ENCODE measurements at regions not wholly inside any gene's neighbourhood (a gene's known extent, or its start where the extent isn't known, plus 50 kb on each side); places are given as distances from the start of the nearest gene placed in this dataset.

DNA sequence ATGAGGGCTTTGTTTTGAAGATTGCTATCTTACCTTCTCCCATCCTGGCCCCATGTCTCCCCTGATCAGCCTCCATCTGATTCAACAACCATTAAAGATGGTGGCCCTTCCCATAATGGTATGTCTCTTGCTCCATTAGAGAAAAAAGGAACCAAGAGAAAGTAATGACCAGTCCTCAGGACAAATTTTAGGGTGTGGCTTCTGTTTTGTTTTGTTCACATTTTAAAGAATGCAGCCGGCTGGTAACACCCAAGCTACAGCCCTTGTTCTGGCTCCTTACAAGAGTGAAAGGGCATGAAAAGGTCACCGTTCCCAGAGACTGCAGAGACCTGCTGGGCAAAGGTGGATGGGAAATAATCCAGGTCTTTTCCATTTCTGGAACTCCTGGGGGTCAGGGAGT, 287.9 kb upstream of the NEBL start:
- H4K8ac ChIP-seq (ENCODE audit: extremely low read depth, insufficient read depth, low read length), result no peak overlapping the region
- H2BK20ac ChIP-seq (ENCODE audit: low read length), result no peak overlapping the region
- H3K27ac ChIP-seq (ENCODE audit: low read depth, low read length), result no peak overlapping the region
- H2AFZ ChIP-seq (ENCODE audit: low read length), result no peak overlapping the region
- H3K36me3 ChIP-seq (ENCODE audit: control insufficient read depth in 2 of 4, insufficient read depth in 4 of 4, low read length in 3 of 4), result 0 out of 8 replicates have a peak, but pooled peaks cover 0 to 4% (median 0%) of the 10 kb centered on the region in 4 experiments
- H4K20me1 ChIP-seq (replicated peaks in 1 of 2; ENCODE audit: control insufficient read depth in 1 of 2, insufficient read depth in 2 of 2, low read length in 2 of 2), result no peaks in the 10 kb centered on the region
- H3K23ac ChIP-seq (ENCODE audit: insufficient read length), result no peak overlapping the region
- FAIRE-seq, result no peak
- H2AK5ac ChIP-seq (ENCODE audit: low read depth, low read length), result no peak overlapping the region
- POLR2A ChIA-PET (ENCODE audit: partially characterized antibody), result no interaction called here
- H4K5ac ChIP-seq (ENCODE audit: insufficient read length, low read depth, low read length), result no peak overlapping the region
- H4K91ac ChIP-seq (replicated peaks; ENCODE audit: insufficient read length, low read length), result no peak overlapping the region
- 83% methylated on average over 2 of the region's 2 CpGs; no CpG with 5 or more reads in 1 of the 2 experiments for WGBS, 2 experiments (ENCODE audit: extremely low coverage in 1 of 2, insufficient coverage in 1 of 2, insufficient read length in 1 of 2, insufficient replicate concordance in 2 of 2, low coverage in 1 of 2, low lambda C conversion rate in 2 of 2, missing lambda C conversion rate in 1 of 2)
- H3K79me2 ChIP-seq (ENCODE audit: control insufficient read depth in 1 of 2, insufficient read depth in 2 of 2, low read length in 2 of 2), result no peaks in the 10 kb centered on the region
- peaks cover 3 to 5% of the 10 kb centered on the region in 2 experiments; a peak in 1 of 4 replicates for H3K9me3 ChIP-seq (ENCODE audit: insufficient read depth in 2 of 2, low read depth in 1 of 2, low read length in 1 of 2)
- H3K56ac ChIP-seq (replicated peaks; ENCODE audit: insufficient read length, low read depth, low read length), result no peak overlapping the region
- H2BK5ac ChIP-seq (ENCODE audit: low read depth, low read length), result no peak overlapping the region
- H3K4me2 ChIP-seq (ENCODE audit: insufficient read depth in 1 of 2, low read depth in 2 of 2, low read length in 2 of 2), result no peak overlapping the region
- H3K9ac ChIP-seq (replicated peaks in 1 of 4; ENCODE audit: extremely low read depth in 1 of 4, low read depth in 3 of 4, low read length in 3 of 4), result no peak overlapping the region
- no peak overlapping the region for H3K4me3 ChIP-seq (ENCODE audit: extremely low read depth in 1 of 4, insufficient read depth in 2 of 4, low read depth in 3 of 4, low read length in 4 of 4)
- H3K14ac ChIP-seq (ENCODE audit: insufficient read length), result no peak overlapping the region
- H3K4me1 ChIP-seq (replicated peaks in 1 of 4; ENCODE audit: control insufficient read depth in 3 of 4, insufficient read depth in 4 of 4, low read length in 3 of 4), result peaks cover 0 to 4% (median 0%) of the 10 kb centered on the region in 4 experiments; a peak in 1 of 7 replicates
- DNase-seq (ENCODE audit: low read depth in 1 of 2, low spot score in 2 of 2), result no peak
- H3K79me1 ChIP-seq (ENCODE audit: low read depth, low read length), result no peaks in the 10 kb centered on the region
- H3K4ac ChIP-seq (replicated peaks; ENCODE audit: insufficient read length, low read depth, low read length), result no peak overlapping the region
- no peaks in the 10 kb centered on the region; the same call in 1 of the 2 replicates for H3K23me2 ChIP-seq (ENCODE audit: low read depth, low read length)
- no peaks in the 10 kb centered on the region for H3K27me3 ChIP-seq (replicated peaks in 1 of 4; ENCODE audit: control insufficient read depth in 3 of 4, extremely low read depth in 1 of 4, insufficient read depth in 3 of 4, low read length in 3 of 4)
- H2BK15ac ChIP-seq (ENCODE audit: low read length), result no peak overlapping the region
- no peak overlapping the region for H3K18ac ChIP-seq (ENCODE audit: extremely low read depth, low read length)
- no peak overlapping the region for H2BK12ac ChIP-seq (ENCODE audit: low read depth, low read length)
- CTCF ChIA-PET (ENCODE audit: partially characterized antibody), result interaction anchor here (0.7 kb wide), 1 partner anchor 123 kb away, joined by 3 read pairs; no protein-coding TSS in a partner anchor
- no peak overlapping the region for H2BK120ac ChIP-seq (replicated peaks; ENCODE audit: low read depth, low read length)
- TF ChIP-seq, protein P1, sequence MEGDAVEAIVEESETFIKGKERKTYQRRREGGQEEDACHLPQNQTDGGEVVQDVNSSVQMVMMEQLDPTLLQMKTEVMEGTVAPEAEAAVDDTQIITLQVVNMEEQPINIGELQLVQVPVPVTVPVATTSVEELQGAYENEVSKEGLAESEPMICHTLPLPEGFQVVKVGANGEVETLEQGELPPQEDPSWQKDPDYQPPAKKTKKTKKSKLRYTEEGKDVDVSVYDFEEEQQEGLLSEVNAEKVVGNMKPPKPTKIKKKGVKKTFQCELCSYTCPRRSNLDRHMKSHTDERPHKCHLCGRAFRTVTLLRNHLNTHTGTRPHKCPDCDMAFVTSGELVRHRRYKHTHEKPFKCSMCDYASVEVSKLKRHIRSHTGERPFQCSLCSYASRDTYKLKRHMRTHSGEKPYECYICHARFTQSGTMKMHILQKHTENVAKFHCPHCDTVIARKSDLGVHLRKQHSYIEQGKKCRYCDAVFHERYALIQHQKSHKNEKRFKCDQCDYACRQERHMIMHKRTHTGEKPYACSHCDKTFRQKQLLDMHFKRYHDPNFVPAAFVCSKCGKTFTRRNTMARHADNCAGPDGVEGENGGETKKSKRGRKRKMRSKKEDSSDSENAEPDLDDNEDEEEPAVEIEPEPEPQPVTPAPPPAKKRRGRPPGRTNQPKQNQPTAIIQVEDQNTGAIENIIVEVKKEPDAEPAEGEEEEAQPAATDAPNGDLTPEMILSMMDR (IDR thresholded peaks at IDR 0.05; ENCODE audit: control extremely low read depth in 1 of 3, insufficient read depth in 1 of 3, low read depth in 1 of 3, low read length in 3 of 3), result no peak
- TF ChIP-seq, protein P2, sequence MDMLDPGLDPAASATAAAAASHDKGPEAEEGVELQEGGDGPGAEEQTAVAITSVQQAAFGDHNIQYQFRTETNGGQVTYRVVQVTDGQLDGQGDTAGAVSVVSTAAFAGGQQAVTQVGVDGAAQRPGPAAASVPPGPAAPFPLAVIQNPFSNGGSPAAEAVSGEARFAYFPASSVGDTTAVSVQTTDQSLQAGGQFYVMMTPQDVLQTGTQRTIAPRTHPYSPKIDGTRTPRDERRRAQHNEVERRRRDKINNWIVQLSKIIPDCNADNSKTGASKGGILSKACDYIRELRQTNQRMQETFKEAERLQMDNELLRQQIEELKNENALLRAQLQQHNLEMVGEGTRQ (IDR thresholded peaks at IDR 0.05; ENCODE audit: low read length), result no peak
- TF ChIP-seq E2F6 (IDR thresholded peaks at IDR 0.05) (no peak), BRCA1 (IDR thresholded peaks at IDR 0.05; ENCODE audit: low read depth, low read length) (no peak), ZNF274 (IDR thresholded peaks at IDR 0.05; ENCODE audit: borderline replicate concordance, extremely low read depth, low read length) (no peak), ATF3 (IDR thresholded peaks at IDR 0.05; ENCODE audit: insufficient read depth, low read depth, low read length) (no peak), BCL11A (IDR thresholded peaks at IDR 0.05; ENCODE audit: low read depth in 2 of 2, low read length in 2 of 2) (no peak)
